CD4-positive, alpha-beta T cell (primary cell): ENCODE measurements at regions not wholly inside any gene's neighbourhood (a gene's known extent, or its start where the extent isn't known, plus 50 kb on each side); places are given as distances from the start of the nearest gene placed in this dataset.

Experiments
- ATAC-seq: fragments of 200-7000 bp; cut with Tn5 transposase; one replicate; pipeline ENCODE4 v1.10.0; 2022; ENCODE audit warnings: mild to moderate bottlenecking; ENCODE audit not compliant: poor library complexity
- CTCF ChIA-PET: fragments of 350-600 bp; sonication (Branson Sonifier 250); formaldehyde crosslinking; loops from one replicate; lab custom pipeline; 2021; ENCODE audit warnings: antibody characterized with exemption, inconsistent platforms; lab: Charles Lee
- POLR2A ChIA-PET: fragments of 350-600 bp; sonication (Branson Sonifier 250); formaldehyde crosslinking; loops from one replicate; lab custom pipeline; 2021; ENCODE audit warnings: antibody characterized with exemption, inconsistent platforms; lab: Charles Lee
- DNase-seq, 14 experiments: peaks; one replicate each; pipeline ENCODE4 v3.0.0-alpha.2; 2013 to 2020; ENCODE audit warnings: mixed read lengths in 2 of 14
- H3K27ac ChIP-seq, 2 donors: one replicate each; pipeline versions ENCODE4 v1.5.1 to v1.7.0; 2013; ENCODE audit warnings: low read length in 2 of 2, low read depth in 1 of 2, mild to moderate bottlenecking in 1 of 2
- H3K27me3 ChIP-seq, 2 experiments: 1 replicate in 1 of 2; 2 replicates in 1 of 2; pipeline versions ENCODE4 v1.6.1 to v1.7.0; 2013; ENCODE audit warnings: low read length in 2 of 2, control low read depth in 1 of 2, mild to moderate bottlenecking in 1 of 2, moderate library complexity in 1 of 2; ENCODE audit not compliant: insufficient read depth in 2 of 2, control insufficient read depth in 1 of 2
- H3K36me3 ChIP-seq: one replicate; pipeline ENCODE4 v1.6.1; 2013; ENCODE audit warnings: low read length, control low read depth; ENCODE audit not compliant: insufficient read depth
- H3K4me1 ChIP-seq: one replicate; pipeline ENCODE4 v1.6.1; 2013; ENCODE audit warnings: low read length, control low read depth; ENCODE audit not compliant: insufficient read depth
- H3K4me3 ChIP-seq: one replicate; pipeline ENCODE4 v1.5.1; 2013; ENCODE audit warnings: mild to moderate bottlenecking, low read length, moderate library complexity
- H3K9me3 ChIP-seq, 2 experiments: 1 replicate in 1 of 2; 2 replicates in 1 of 2; pipeline versions ENCODE4 v1.6.1 to v1.7.0; 2013; ENCODE audit warnings: low read length in 2 of 2, mild to moderate bottlenecking in 2 of 2, control low read depth in 1 of 2, moderate library complexity in 1 of 2; ENCODE audit not compliant: control insufficient read depth in 1 of 2, insufficient read depth in 1 of 2
- H3K27ac Mint-ChIP-seq: one replicate; pipeline ENCODE4 v1.8.0; 2020; ENCODE audit warnings: mixed read lengths
- H3K27me3 Mint-ChIP-seq: one replicate; pipeline ENCODE4 v1.8.0; 2021; ENCODE audit warnings: mixed read lengths
- H3K36me3 Mint-ChIP-seq: one replicate; pipeline ENCODE4 v1.8.0; 2021; ENCODE audit warnings: low read depth, mixed read lengths
- H3K4me1 Mint-ChIP-seq: one replicate; pipeline ENCODE4 v1.8.0; 2021; ENCODE audit warnings: low read depth, mixed read lengths
- H3K4me3 Mint-ChIP-seq: one replicate; pipeline ENCODE4 v1.8.0; 2020; ENCODE audit warnings: mild to moderate bottlenecking, mixed read lengths
- H3K9me3 Mint-ChIP-seq: one replicate; pipeline ENCODE4 v1.8.0; 2020; ENCODE audit warnings: mixed read lengths
- CTCF ChIP-seq: fragments of 200-600 bp; IDR thresholded peaks from one replicate; pipeline ENCODE4 v1.8.0; 2022; ENCODE audit warnings: antibody characterized with exemption, mild to moderate bottlenecking
- intact Hi-C, 2 experiments: fragments of 100-400 bp; cut with DNase I in 1 of 2; cut with micrococcal nuclease in 1 of 2; formaldehyde crosslinking; loops; one replicate each; pipeline versions ENCODE4 v1.15.1 to v1.9.0; 2023 to 2025; cut with DNase I, micrococcal nuclease

- TF ChIP-seq CTCF, result no peak
- intact Hi-C loops, result no loop called here
- DNase-seq (no peak), ATAC-seq (no peak)
- ChIA-PET CTCF (no interaction called here), POLR2A (no interaction called here)
- Histone ChIP-seq H3K4me3 (no peak overlapping the region), H3K4me1 (no peaks in the 10 kb centered on the region), H3K27me3 (no peaks in the 10 kb centered on the region), H3K36me3 (no peaks in the 10 kb centered on the region), H3K9me3 (no peaks in the 10 kb centered on the region), H3K27ac (no peak overlapping the region)
- Mint-ChIP-seq H3K4me3 (no peak overlapping the region), H3K4me1 (no peaks in the 10 kb centered on the region), H3K27ac (no peak overlapping the region), H3K9me3 (no peaks in the 10 kb centered on the region), H3K36me3 (no peaks in the 10 kb centered on the region), H3K27me3 (peaks cover 28% of the 10 kb centered on the region)
Measured at GRCh38 chr5:61666064-61666621, 334.1 kb downstream of the ZSWIM6 start.

GRCh38 chr5:61667525-61668218, 335.6 kb downstream of the ZSWIM6 start:
- Mint-ChIP-seq H3K27ac (no peak overlapping the region), H3K36me3 (no peaks in the 10 kb centered on the region), H3K4me1 (no peaks in the 10 kb centered on the region), H3K27me3 (peaks cover 33% of the 10 kb centered on the region), H3K9me3 (no peaks in the 10 kb centered on the region), H3K4me3 (no peak overlapping the region)
- ATAC-seq, result no peak
- TF ChIP-seq CTCF, result no peak
- ChIA-PET CTCF (no interaction called here), POLR2A (no interaction called here)
- no peak for DNase-seq
- Histone ChIP-seq H3K4me3 (no peak overlapping the region), H3K27ac (no peak overlapping the region), H3K9me3 (no peaks in the 10 kb centered on the region), H3K36me3 (no peaks in the 10 kb centered on the region), H3K4me1 (no peaks in the 10 kb centered on the region), H3K27me3 (no peaks in the 10 kb centered on the region)
- intact Hi-C loops, result no loop called here

DNA sequence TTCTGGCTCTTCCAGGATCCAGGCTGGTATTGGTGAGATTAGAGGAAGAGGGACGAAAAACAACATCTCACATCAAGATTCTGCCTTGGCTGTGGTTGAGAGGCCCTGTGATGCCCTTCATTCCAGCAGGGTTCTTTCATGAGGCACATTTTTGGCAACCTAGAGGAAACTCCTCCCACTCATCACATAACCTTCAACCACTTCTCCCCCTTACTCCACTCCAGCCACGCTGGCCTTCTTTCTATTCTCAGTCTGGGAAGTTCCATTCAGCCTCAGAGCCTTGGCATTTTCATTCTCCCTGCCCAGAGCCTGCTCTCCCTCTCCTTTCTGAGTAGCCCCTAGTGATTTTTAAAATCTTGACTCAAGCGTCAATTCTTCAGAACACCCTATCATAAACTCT, 337.5 kb downstream of the ZSWIM6 start:
- DNase-seq (no peak), ATAC-seq (no peak)
- no peak overlapping the region for H3K4me3 Mint-ChIP-seq
- no peaks in the 10 kb centered on the region for H3K36me3 Mint-ChIP-seq
- CTCF ChIA-PET, result no interaction called here
- Histone ChIP-seq H3K9me3 (no peaks in the 10 kb centered on the region), H3K27me3 (no peaks in the 10 kb centered on the region), H3K4me3 (no peak overlapping the region), H3K4me1 (no peaks in the 10 kb centered on the region), H3K36me3 (no peaks in the 10 kb centered on the region), H3K27ac (no peak overlapping the region)
- intact Hi-C loops, result no loop called here
- peaks cover 36% of the 10 kb centered on the region for H3K27me3 Mint-ChIP-seq
- no peak for TF ChIP-seq CTCF
- H3K27ac Mint-ChIP-seq, result no peak overlapping the region
- H3K9me3 Mint-ChIP-seq, result no peaks in the 10 kb centered on the region
- H3K4me1 Mint-ChIP-seq, result no peaks in the 10 kb centered on the region
- POLR2A ChIA-PET, result no interaction called here
